Psoas muscle (tissue), 7 donors: ENCODE measurements at regions not wholly inside any gene's neighbourhood (a gene's known extent, or its start where the extent isn't known, plus 50 kb on each side); places are given as distances from the start of the nearest gene placed in this dataset.

ENCODE experiments used
- ATAC-seq, 4 donors: fragments of 200-7000 bp; cut with Tn5 transposase; one replicate each; pipeline ENCODE4 v1.9.1; 2020; ENCODE audit warnings: moderate library complexity in 3 of 4, mild to moderate bottlenecking in 2 of 4
- DNase-seq, 2 donors: peaks; one replicate each; pipeline ENCODE4 v3.0.0-alpha.2; 2020
- H3K27ac ChIP-seq: fragments of 200-600 bp; one replicate; pipeline ENCODE4 v1.8.0; 2022
- H3K27me3 ChIP-seq, 3 donors: fragments of 200-600 bp in 1 of 3; one replicate each; pipeline versions ENCODE4 v1.6.1 to v1.8.0; 2013 to 2022; ENCODE audit warnings: low read length in 2 of 3, mild to moderate bottlenecking in 2 of 3, moderate library complexity in 1 of 3; ENCODE audit not compliant: insufficient read depth in 3 of 3
- H3K36me3 ChIP-seq, 2 donors: fragments of 200-600 bp in 1 of 2; one replicate each; pipeline versions ENCODE4 v1.6.1 to v1.8.0; 2013 to 2022; ENCODE audit warnings: low read depth in 1 of 2, mild to moderate bottlenecking in 1 of 2, moderate library complexity in 1 of 2; ENCODE audit not compliant: insufficient read depth in 1 of 2
- H3K4me1 ChIP-seq: fragments of 200-600 bp; one replicate; pipeline ENCODE4 v1.8.0; 2022
- H3K4me3 ChIP-seq: fragments of 200-600 bp; one replicate; pipeline ENCODE4 v1.8.0; 2022; ENCODE audit warnings: mild to moderate bottlenecking
- H3K9me3 ChIP-seq: fragments of 200-600 bp; one replicate; pipeline ENCODE4 v1.8.0; 2022
- CTCF ChIP-seq: fragments of 200-600 bp; IDR thresholded peaks from one replicate; pipeline ENCODE4 v1.8.0; 2022; ENCODE audit warnings: antibody characterized with exemption
- WGBS, 3 donors: extraction: QIAGEN DNeasy Blood & Tissue Kit; methylation state at CpG; one replicate each; pipeline versions ENCODE4 v1.1.6 to v1.1.7; 2013; 5-methylcytosine and 5-hydroxymethylcytosine counted together
- intact Hi-C, 2 donors: fragments of 100-400 bp; cut with DNase I; formaldehyde crosslinking; loops; one replicate each; pipeline versions ENCODE4 v1.11.0 to v1.14.2; 2022
- donor health status: healthy with polysubstance abuse.
- donor health status: DM: no; HTN: no; CAD: no; lungs with moderate emphysema.
- donor health status: Bipolar disorder and iron deficiency.
- donor health status: healthy.
- donor health status: DM: yes; HTN: yes; CAD: no.
- donor health status: DM: no; HTN: no; CAD: no.
- donor health status: DM: yes; HTN: yes; CAD: no.

- peaks cover 0 to 26% (median 4%) of the 10 kb centered on the region in 3 donors for H3K27me3 ChIP-seq
- DNase-seq, result no peak
- H3K9me3 ChIP-seq, result no peaks in the 10 kb centered on the region
- intact Hi-C loops, result loop anchor here in 1 of 2 donors (5.0 kb wide), 1 partner anchor 159 kb away; no protein-coding TSS in a partner anchor
- H3K27ac ChIP-seq, result no peak overlapping the region
- TF ChIP-seq CTCF, result no peak
- no peaks in the 10 kb centered on the region for H3K36me3 ChIP-seq
- no peaks in the 10 kb centered on the region for H3K4me1 ChIP-seq
- no peak overlapping the region for H3K4me3 ChIP-seq
- ATAC-seq, result no peak
Observed at GRCh38 chr2:65638443-65638842, 206.0 kb upstream of the SPRED2 start.

DNA sequence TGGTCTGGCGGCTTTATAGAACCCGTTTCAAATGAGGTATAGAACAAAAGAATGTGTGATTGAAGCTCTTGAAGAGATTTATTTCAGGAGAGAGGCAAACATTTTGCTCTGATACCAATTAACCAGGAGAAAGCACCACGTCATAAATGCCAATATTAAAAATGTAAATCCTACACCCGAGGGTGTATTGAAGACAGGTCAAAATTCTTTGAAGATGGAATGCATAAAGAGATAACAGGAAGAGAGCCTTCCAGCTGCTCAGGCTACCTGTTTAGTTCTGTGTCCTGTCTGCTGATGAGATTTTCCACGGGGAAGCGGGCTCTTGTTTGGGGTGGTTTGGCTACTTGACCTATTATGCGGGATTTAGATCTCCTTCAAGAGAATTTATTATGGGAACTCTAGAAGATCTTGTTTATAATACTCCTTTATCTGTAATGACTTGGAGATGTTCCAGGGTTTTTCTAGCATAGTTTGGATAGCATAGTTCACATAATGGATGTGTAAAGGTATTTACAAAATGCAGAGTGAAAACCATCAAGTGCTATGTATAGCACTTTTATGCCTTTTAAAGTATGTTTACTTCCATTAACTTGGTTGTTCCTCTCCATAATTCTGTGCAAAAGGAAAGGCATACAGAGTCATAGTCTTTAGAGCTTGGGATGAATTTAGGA is 204.5 kb upstream of the SPRED2 start:
- 63 to 66% (median 64%) methylated on average over 7 of the region's 7 CpGs for WGBS, 3 donors
- no peak for ATAC-seq
- intact Hi-C loops, result loop anchor here in 1 of 2 donors (5.0 kb wide), 1 partner anchor 160 kb away; no protein-coding TSS in a partner anchor

DNA sequence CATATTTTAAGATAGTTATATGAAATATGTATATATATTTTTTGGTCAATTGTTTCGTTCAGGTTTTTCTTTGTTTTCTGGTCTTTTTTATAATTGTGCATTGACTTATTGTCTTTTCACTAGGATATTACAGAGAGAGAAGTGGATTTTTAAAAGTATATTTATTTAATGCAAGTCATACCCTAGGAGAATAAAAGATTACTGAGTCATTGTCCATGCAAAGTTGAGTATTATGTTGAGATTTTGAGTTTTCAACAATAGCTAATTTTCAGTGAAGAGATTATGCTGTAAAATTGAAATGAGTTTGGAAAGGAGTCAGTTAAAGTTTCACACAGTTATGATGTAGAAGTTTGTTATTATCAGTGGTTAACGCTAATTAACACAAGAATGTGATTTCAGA is 203.6 kb upstream of the SPRED2 start:
- Histone ChIP-seq H3K9me3 (no peaks in the 10 kb centered on the region), H3K36me3 (no peaks in the 10 kb centered on the region), H3K4me3 (no peak overlapping the region), H3K27ac (no peak overlapping the region), H3K4me1 (no peaks in the 10 kb centered on the region), H3K27me3 (peaks cover 0 to 26% (median 4%) of the 10 kb centered on the region in 3 donors)
- 80 to 90% (median 85%) methylated on average over 2 of the region's 2 CpGs for WGBS, 3 donors
- TF ChIP-seq CTCF, result no peak
- ATAC-seq, result no peak
- no peak for DNase-seq
- intact Hi-C loops, result loop anchor here in 1 of 2 donors (5.0 kb wide), 1 partner anchor 161 kb away; no protein-coding TSS in a partner anchor

More for the DNA sequence above, 204.5 kb upstream of the SPRED2 start:
- no peak for TF ChIP-seq CTCF
- Histone ChIP-seq H3K27me3 (peaks cover 0 to 26% (median 4%) of the 10 kb centered on the region in 3 donors), H3K36me3 (no peaks in the 10 kb centered on the region), H3K9me3 (no peaks in the 10 kb centered on the region), H3K4me3 (no peak overlapping the region), H3K4me1 (no peaks in the 10 kb centered on the region), H3K27ac (no peak overlapping the region)
- no peak for DNase-seq

GRCh38 chr2:65634304-65634703 is 201.9 kb upstream of the SPRED2 start:
- no peaks in the 10 kb centered on the region for H3K9me3 ChIP-seq
- peaks cover 0 to 26% (median 1%) of the 10 kb centered on the region in 3 donors for H3K27me3 ChIP-seq
- no peaks in the 10 kb centered on the region for H3K4me1 ChIP-seq
- intact Hi-C loops, result no loop called here
- no peak for TF ChIP-seq CTCF
- no peak overlapping the region for H3K27ac ChIP-seq
- no peaks in the 10 kb centered on the region for H3K36me3 ChIP-seq
- no peak for ATAC-seq
- no peak overlapping the region for H3K4me3 ChIP-seq
- 64 to 73% (median 68%) methylated on average over 4 of the region's 4 CpGs for WGBS, 3 donors
- DNase-seq, result no peak

- Histone ChIP-seq H3K36me3 (no peaks in the 10 kb centered on the region), H3K4me1 (no peaks in the 10 kb centered on the region), H3K4me3 (no peak overlapping the region), H3K27me3 (no peaks in the 10 kb centered on the region), H3K27ac (no peak overlapping the region), H3K9me3 (no peaks in the 10 kb centered on the region)
- ATAC-seq, result no peak
- WGBS, 3 donors, result 75 to 83% (median 83%) methylated on average over 3 of the region's 3 CpGs
- no peak for DNase-seq
- TF ChIP-seq CTCF, result no peak
- intact Hi-C loops, result no loop called here
Observed at GRCh38 chr2:65630643-65631042, 198.2 kb upstream of the SPRED2 start.
